Stimulated activated CD8-positive, alpha-beta memory T cell treated with anti-CD3 and anti-CD28 coated beads, Interleukin-12 subunit alpha, Interleukin-12 subunit beta, amount 100 ng/mL, for 24 hours (primary cell): ENCODE measurements at regions not wholly inside any gene's neighbourhood (a gene's known extent, or its start where the extent isn't known, plus 50 kb on each side); places are given as distances from the start of the nearest gene placed in this dataset.

ENCODE experiments used
- DNase-seq: peaks from one replicate; pipeline ENCODE4 v3.0.0-alpha.2; 2020; ENCODE audit errors: extremely low read depth

DNA sequence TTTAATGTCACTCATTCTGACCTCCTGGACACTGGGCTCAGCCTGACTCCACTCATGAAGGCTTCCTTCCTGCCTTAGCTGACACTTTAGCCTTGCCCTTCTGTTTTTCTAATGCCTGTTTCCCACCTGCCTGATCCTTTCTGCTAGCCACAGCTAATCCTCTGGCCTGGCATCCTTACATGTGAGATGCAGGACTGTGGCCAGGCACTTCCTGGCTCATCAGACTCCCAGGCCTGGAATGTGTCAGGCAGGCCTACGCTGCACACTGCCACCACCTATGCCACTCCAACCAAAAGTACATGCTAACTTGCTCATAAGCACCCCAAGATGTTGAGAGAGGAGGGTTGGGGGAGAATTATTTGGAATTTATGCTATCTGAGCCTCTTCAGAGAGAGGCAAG is 138.8 kb upstream of the NALF2 start:
- no peak for DNase-seq

DNA sequence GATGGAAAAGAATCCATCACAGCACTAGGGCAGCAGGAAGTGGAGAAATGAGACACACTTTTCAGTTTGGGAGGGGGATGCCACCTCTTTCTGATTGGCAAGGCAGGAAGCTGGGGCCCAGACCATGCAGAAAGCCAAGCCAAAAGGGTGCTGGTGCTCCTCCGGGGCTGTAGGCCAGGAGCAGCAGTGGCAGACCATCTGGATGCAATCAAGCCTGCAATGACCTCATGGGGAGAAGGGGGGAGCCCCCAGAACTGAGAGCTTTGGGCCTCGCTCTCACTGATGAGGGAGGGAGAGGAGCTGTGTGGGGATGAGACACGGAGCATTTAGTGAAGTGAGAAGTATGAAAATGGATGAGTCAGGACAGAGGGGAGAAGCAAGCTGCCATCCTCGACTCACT is 141.3 kb upstream of the NALF2 start:
- no peak for DNase-seq

DNA sequence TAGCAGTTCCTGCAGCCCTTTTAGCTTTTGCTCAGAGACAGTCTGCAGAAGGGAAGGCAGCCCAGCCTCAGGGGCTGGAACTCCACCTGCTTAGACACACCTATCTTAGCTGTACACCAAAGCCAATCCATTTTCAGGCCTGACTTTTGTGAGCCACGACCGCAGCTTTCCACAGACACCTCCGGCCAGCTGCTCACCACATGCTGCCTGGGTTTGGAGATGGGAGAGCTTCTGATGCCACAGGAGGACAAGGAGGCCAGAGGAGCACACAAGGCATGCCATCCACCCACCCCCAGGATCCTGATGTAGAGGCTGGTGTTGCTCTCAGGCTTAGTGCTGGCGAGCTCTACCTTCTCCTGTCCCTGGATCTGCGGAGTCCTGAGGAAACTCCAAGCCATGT is 141.8 kb upstream of the NALF2 start:
- no peak for DNase-seq

DNA sequence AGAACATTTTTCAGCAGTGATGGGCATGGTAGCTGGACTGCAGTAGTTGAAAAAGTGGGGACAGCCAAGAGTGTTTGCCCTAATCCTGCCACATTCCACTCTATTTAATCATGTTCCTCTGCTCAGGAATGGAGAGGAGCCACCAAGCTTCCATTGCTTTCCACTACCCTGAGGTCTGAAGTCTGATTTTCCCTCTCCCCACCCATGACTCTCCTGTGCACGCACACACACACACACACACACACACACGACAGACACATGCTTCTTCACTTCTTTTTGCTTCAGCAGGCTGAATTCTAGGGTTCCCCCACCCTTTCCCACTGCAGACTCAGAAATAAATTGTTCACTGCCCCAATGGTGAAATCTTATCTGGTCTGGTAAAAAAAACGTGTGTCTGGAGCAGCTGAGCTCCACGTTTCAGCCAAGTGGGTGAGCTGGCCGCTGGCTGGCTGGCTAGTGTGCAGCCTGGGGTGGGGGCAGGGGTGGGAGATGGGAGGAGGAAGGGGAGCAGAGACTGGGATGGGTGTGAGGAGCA is 142.7 kb upstream of the NALF2 start:
- DNase-seq: no peak

DNA sequence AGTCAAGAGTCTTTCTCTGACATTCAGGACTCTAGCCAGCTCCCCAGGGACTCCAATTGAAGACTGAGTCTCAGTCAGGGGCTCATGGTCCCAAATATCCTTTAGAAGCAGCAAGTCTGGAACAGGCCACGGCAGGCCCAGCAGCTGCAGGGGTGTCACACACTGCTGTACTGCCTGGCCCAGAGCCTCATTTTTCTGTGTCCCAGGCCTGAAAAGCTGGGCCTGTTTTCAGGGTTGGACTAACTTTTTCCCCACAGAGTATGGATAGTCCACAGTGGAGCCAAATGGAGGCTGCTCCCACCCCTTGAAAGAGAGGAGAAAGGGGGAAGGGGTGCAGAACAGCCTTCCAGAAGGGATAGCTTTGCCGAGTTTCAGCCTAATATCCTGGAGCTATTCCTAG is 146.8 kb upstream of the NALF2 start:
- no peak for DNase-seq

DNA sequence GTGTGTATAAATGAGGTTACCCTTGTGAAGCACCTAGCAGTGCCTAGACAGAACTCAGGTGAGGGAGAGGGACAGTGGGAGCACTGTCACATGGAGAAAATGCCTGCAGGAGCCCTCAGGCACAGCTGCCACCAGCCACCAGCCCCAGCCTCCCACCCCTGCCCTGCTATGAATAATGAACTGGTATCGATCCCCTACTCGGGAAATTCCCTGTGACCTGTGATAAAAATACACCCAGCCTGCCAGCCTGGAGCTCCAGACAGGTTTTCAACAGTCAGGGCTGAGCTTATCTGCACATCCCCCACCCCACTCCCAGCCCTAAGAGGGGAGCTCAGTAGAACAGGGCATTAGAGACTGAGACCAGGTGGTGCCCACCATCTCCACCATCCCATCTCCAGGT is 159.6 kb upstream of the PJA1 start:
- no peak for DNase-seq

DNA sequence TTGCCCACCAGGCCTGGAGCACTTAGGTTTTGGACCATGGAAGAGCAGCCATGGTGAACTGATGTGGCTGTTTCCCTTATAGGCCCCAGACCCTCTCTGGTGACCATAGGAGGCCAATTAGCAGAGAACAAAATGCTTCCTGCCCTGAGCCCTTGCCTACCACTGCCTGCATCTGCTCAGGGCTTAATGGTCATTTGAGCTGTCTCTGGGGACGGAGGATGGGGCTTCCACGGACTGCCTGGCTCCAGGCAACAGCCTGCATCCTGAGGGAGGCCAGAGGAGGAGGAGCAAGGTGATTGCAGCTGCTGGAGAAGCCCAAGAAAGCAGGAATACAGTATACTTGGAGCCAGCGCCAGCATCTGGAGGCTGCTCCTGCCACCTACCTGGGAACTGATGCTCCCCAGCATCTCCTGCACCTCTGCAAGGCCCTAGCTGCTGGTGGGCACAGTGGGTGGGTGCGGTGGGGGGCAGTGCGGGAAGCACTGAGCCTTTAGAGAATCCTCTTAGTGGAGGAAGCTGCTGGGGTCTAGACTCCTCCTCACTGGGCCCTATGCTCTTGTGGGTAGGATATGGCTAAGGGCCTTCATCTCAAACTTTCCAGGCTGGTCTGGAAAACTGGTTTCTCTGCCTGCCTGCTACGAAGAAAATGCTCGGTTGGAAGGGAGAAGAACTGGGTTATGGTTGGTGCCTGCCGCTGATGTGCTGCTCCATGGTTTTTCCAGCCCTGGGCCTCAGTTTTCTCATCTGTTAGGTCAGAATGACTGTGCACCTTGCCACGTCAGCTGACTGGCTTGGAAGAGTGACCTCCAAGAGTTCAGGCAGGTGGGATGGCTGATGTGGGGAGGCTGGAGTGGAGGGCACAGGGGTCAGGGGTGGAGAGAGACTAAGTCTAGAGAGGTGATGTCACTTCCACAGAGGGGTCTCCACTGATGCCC is 158.8 kb upstream of the PJA1 start:
- DNase-seq: no peak

DNA sequence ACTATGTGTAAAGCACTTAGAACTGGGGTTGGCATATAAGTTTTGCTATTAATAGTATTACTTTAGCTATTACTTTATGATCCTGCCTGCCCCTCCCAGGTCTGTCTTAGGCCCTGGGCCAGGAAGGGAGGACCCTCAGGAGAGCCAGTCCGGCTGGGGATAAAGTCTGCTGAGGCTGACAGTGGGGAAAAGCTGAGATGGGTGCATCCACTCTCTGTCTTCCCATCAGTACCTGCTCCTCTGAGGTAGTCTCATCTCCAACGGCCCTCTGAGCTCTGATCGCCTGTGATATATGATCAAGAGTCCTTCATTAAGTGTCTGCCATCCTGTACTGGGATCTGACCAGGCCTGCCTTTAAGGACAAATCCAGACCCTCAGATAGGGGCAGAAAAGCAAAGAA is 156.5 kb upstream of the PJA1 start:
- no peak for DNase-seq

DNA sequence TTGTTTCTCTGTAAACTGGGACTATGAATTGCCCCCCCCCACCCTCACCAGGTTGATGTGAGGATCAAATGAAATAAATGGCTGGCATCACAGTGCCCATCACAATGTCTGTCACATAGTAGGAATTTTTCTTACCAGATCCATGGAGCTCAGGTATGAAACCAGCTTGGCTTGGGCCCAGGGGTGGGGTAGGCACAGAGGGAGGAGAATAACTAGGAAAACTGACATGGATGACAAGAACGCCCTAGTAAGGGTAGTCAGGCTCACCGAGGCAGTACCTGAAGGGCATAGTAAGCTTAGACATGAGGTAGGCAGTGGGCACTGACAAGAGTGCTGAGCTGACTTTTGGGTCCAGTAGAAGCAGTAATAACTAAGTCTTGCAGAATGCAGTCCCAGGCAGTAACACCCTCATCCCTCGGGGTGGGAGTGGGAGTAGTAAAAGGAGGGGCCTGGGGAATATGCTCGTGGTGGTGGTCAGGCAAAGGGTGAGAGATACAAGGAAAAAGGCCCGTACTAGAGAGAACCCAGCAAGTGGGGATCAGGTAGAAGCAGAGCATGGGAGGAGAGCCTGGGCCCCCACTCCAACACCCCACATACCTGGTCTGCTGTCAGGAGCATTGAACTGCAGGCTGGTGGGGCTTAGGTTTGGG is 155.9 kb upstream of the PJA1 start:
- no peak for DNase-seq

DNA sequence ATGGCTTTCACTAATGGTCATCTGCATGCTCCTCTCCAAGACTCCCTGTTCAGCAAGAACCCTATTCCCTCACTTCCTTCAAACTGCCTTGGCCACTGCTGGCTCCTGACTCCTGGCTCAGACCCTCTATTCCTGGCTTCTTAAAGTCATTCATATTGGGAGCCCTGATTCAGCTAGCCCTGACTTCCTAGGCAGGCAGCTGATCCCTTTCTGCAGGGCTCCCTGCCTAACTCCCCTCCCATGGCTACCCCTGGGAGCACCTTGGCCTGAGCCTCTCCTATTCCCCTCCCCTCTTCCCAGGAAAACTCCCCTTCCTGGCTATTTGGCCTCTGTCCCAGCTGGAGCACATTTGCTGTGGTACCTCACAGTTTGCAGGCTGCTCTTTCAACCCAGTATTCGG is 154.9 kb upstream of the PJA1 start:
- DNase-seq: no peak

DNA sequence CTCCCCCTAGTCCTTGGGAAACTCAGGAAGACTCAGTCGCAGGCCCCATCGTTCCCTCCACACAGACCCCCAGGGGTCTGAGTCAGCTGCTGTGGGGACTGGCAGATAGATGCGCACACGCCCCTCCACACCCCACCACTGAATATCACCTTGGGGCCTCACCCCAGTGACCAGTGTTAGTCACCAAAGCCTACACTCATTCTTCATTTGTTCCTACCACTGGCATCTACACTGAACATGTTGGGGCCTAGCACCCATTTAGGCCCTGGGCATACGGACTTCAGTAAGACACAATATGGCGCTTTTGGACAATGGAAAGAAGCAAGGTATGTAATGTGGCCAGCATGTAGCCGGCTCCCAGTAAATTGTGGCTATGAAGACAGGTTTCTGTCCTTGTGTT is 154.1 kb upstream of the PJA1 start:
- DNase-seq: no peak

DNA sequence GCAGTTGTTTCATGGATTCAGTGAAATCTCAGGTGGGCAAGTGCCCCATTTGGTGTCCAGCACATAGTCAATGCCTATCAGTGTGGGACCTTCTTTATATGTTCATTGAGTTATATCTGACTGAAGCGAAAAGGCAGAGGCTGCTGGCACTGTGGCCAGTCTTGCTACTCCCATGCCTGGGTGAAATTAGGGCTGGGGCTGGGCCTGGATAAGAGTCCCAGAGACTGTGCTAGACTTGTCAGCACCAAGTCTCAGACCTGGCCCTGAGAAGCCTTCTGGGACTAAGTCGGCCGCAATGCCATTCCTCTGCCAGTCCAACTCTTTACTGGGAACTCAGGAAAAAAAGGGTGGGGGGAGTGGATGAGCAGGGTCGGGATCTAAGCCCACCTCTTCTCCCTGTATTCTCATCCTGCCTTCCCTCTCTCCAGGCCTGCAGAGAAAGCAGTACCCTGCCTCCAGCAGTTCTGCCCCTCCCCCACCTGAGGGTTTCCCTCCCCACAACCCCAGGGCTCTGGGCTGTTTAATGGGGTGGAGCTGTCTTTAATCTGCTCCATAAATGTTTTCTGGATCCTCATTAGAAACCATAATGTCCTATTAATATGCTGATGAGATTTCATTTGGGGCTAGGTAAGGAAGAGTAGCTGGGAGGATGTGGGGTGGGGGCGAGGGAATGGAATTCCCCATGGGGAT is 153.5 kb upstream of the PJA1 start:
- DNase-seq: no peak

DNA sequence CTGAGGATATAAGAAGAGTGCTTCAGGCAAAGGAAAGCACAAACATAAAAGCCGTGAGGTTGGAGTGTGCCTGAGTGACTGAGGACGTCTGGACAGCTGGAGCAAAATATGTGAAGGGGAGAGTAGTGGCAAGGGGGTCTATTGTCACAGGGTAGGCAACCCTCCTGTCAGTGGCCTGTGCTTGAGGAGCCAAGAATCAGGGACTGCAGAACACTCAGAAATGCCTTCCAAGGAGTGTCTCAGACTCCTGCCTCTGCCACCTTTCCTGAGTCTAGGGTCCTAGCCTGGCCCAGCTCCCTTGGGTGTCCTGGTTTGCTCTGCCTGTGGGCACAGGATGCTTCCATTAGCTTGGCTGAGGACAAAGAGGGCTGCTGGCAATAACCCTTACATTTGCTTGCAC is 152.5 kb upstream of the PJA1 start:
- no peak for DNase-seq

DNA sequence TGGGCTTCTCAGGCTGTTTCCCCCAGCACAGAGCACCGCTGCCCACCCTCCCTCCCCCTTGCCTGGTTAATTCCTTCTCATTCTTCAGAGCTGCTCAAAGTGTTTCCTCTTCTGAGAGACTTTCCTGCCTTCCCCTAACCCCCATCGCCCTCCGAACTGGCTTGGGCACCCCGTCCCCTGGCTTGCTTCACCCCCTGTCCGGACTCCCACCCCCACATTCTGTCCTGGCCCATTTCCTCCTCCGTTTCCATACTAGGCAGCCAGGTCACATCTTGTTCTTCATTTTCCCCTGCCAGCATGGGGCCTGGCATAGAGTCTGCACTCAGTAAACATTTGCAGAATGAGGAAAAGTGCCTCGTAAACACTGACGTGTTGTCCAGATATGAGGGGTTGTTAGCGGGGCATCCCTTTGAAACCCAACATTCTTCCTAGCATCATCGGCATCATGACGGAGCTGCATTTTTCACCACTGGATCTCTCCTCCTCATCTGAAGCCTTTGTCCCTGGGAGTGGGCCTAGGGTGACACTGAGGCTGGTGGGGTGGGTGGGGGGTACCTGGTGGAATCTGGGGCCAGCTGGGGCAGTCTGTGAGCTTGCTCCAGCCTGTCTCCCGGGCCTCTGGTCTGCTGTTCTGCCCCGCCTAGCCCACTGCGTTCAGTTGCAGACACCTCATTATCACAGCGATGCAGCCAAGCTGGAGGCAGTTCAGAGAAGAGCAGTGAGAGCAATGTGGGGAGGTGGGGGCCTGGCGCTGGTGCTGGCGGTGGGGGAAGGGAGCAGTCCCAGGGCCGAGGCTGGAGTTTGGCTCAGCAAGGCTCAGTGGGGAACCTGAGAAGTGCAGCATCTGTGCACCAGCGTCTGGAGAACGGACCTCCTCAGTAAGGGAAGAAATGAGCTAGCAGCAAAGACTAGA is 149.4 kb upstream of the PJA1 start:
- DNase-seq: no peak

DNA sequence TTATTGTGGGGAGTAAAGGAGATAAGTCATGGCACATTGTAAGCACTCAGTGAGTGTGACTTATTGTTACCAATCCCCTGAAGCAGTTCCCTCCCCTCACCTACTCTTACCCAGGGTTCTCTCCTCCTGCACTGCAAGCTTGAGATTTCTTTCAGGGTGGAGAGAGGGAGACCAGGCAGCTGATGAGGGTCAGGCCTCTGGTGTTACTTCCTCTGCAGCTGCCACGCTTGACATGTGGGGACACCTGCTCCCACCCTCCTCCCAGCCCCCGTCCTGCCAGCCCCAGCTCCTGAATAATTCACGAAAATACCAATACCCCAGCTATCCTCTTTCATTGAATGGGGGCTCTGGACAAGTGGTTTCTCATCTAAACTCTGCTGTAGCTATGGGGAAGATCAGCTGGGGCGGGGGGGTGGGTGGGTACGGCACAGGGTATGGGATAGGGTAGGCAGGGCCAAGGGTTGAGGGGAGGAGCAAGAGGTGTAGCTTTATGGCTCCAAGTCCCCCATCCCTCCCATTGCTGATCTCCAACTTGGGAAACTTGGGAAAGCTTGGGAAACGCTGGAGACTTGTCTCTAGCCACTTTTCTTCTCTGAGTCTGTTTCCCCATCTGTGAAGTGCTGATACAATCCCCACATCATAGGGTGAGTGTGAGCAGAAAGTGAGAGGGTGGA is 148.5 kb upstream of the PJA1 start:
- no peak for DNase-seq

DNA sequence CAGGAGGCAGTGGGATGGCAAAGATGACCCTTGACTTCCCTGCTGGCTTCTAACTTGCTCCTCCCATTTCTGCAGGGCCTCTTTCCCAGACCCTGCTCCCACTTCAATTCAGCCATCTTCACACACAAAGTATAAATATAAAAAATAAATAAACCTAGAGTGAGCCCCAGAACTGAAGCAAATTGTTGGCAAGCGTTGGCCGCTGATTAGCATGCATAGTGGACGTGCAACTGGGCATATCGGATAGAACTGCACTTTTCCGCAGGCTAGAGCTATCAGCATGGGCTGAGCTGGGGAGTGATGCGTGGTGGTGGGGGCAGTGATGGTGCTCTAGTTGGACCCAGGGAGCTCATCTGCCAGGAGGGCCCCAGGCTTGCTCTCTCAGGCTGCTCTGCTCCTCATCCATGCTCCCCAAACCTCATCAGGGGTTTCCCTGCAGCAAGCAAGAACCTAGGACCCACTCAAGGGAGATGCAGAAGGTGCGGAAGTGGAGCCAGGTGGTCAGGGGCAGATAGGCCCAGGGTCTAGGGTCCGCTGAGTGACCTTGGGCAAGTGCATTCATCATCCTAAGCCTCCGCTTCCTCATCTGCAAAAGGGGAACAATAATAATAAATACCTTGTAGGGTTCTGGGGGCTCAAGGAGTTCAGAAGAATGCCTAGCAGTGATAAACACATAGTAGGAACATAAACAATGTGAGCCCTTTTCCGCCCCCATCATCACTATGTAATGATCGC is 146.8 kb upstream of the PJA1 start:
- DNase-seq: no peak

DNA sequence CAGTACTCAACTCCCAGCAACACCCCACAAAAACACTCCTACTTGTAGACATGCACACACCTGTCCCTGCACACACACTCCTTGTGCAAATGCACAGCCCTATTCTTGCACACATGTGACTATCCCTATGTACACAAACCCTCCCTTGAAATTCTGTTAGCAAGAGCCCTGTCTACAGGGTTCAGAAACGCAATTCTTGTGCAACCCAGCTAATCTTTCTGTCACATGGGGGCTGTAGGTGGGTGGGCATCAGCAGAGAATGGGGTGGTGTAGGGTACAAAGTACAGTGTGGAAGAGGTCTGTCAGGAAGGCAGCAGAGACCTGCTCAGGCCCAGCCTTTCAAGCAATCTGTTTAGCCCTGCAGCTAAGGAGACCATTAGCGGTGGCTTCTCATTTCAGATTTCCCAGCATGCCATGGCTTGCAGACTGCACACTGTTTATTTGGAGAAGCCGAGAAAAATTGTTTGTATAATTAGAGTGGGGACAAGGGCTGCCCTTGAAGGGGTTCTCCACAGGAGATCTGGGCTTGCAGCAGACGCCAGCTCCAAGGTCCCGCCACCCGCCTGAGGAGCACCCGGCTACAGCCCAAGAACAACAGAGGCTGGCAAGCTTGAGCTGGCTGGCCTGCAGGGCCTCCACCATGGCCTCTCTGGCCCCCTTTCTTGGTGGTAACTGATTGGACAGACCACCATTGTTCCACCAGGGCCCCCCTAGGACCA is 144.0 kb upstream of the PJA1 start:
- DNase-seq: no peak

DNA sequence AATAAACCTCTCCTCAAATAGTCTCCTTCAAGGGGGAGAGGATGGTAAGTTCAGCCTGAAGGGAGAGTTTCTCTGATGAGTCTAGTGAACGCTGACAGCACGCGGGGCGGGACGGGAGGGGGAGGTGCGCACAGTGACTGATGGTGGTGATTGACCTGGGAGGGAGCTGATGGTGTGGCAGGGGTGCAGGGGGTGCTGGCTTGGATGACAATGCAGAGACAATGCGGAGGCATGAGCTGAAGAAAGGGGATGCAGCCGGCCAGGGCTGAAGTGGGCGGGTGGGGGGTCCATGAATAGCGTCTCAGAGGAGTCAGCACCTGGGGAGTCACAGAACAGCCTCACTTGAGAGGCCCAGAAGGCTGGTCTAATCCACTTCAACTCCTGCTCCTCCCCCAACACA is 142.5 kb upstream of the PJA1 start:
- no peak for DNase-seq

DNA sequence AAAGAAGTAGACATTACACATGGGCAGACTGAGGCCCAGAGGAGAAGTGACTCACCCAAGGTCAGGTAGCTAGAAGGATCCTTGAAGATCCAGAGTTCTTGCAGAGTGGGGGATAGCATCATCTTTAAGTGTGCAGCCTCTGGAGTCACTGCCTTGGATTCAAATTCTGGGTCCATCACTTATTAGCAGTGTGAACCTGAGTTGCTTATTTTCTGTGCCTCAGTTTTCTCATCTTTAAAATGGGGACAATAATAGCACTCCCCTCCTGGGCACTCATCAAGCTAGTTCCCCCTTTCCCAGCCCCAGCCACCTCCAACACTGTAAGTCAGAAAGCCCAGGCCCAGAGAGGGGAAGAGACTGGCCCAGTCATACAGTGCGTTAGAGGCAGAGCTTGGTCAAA is 141.8 kb upstream of the PJA1 start:
- DNase-seq: no peak

DNA sequence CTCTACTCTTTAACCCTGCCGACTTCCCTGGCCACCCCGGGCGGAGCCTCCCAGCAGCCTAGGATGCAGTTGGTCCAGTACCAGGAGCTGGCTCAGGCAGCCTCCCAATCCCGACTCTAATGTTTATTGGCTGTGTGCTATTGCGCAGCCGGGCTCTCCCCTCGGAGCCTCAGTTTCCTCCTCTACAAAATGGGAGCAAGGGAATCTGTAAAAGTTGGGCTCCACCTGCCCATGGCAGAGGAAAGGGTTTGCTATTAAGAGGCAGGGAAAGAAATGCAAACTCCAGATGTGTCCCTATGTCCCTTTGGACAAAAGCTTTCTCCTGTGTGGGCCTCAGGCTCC is 140.8 kb upstream of the PJA1 start:
- no peak for DNase-seq
